Germinal center (tissue), 1 donor: ENCODE measurements at regions not wholly inside any gene's neighbourhood (a gene's known extent, or its start where the extent isn't known, plus 50 kb on each side); places are given as distances from the start of the nearest gene placed in this dataset.
"Not testable (repeated sequence)": the region's sequence is repeated elsewhere in the genome, so short reads cannot be mapped to it uniquely, and the experiment has no call there.

Experiments
- DNase-seq: peaks from one replicate; pipeline ENCODE4 v3.0.0; 2012; ENCODE audit warnings: mixed read lengths, low spot score

DNA sequence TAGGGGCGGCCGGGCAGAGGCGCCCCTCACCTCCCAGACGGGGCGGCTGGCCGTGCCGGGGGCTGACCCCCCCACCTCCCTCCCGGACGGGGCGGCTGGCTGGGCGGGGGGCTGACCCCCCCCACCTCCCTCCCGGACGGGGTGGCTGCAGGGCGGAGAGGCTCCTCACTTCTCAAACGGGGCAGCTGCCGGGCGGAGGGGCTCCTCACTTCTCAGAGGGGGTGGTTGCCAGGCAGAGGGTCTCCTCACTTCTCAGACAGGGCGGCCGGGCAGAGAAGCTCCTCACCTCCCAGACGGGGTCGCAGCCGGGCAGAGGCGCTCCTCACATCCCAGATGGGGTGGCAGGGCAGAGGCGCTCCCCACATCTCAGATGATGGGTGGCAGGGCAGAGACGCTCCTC, 836.8 kb downstream of the RAPGEF2 start:
- DNase-seq = not testable (repeated sequence)

DNA sequence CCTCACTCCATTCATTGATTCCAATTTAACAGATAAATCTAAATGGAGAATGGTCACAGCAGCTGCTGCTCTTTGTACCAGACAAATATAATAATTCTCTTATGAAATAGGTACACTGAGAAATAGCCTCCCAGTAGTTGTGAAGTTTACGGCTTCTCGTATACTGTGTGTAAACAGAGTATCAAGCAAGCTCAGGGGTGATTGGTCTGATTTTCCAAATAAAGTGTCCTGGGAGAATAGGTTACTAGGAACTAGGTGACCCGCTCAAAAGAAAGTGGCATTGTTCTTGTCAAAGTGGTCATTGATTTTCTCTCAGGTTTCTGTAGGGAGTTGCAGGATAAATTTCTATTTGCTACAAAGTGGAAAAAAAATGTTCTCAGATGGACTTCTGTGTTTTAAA, 838.2 kb downstream of the RAPGEF2 start:
- no peak for DNase-seq

DNA sequence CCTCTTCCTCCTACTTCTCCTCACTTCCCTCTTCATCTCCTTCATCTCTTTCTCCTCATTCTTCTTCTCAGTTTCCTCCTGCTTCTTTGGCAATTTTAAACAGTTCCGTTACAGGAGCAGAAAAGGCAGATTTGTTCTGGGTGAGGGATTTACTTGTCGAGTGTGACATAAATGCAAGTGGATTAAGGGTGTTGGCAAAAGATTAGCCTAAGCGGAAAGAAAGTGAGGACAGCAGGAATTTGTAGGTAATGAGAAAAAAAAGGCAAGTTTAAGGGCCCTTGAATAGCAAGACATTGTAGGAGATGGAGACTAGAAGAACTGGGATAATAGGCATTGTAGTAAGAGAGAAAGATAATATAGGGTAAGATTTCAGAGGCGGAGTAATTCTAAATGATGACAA, 841.6 kb downstream of the RAPGEF2 start:
- DNase-seq = no peak

DNA sequence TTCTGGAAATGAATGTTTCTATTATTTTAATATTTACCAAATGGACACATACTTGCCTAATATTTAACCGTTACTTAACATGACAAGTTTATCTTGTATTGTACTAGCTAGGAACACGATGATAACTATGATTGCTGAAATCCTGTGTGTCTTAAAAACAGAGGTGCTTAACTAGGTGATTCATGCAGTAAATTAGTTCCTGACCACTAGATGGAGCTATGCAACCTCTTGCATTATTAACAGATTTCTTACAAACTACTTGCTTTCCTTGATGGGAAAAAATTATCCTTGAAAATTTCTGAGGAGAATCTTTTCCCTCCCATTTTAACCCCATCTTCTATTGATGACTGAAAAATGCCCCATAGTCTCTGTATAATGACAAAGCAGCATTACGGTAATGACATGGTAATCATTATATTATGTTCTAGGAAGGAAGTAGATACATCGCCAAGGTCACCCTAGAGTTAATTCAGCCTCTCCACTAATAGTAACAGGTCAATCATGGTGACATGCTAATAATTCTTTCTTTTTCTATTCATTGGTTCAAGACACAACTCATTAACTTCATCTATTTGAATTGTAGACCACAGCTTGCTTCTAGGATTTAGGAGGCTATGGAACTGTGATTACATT, 844.2 kb downstream of the RAPGEF2 start:
- peak; percentile 2 for DNase-seq

DNA sequence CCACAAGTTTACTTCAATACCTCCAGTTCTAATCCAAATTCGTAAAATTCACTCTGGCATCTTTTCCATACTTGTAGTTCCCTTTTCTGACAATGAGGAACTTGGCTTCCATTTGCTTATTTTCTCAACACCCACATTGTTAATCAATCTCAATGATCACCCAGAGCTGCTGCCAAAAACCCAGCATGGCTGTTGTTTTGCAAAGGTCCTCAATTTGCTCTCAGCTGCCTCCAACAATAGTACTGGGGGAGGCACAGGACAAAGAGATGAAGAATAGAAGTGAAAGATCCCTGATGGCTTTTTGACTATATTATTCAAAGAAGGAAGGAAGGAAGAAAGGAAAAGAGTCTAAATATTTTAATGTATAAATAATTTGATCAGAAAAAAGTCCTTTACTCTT, 847.8 kb downstream of the RAPGEF2 start:
- DNase-seq = no peak

DNA sequence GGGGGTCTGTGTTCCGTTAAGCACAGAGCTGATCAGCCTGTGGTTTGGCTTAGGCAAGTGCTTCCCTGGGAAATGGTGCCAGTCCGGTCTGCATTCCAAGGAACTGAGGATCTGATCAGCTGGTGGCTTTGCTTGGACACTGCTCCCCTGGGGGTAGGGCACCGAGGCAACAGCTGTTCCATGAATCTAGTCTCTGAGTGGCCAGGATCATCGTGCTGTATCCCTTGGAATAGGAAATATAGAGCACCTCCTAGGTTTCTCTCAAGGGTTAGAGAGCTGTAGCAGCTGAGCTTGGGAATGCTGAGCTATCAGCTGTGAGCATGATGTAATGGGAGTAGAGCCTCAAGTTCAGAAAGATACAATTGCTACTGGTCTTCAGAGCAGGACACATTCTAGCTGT, 863.9 kb downstream of the RAPGEF2 start:
- no peak for DNase-seq

DNA sequence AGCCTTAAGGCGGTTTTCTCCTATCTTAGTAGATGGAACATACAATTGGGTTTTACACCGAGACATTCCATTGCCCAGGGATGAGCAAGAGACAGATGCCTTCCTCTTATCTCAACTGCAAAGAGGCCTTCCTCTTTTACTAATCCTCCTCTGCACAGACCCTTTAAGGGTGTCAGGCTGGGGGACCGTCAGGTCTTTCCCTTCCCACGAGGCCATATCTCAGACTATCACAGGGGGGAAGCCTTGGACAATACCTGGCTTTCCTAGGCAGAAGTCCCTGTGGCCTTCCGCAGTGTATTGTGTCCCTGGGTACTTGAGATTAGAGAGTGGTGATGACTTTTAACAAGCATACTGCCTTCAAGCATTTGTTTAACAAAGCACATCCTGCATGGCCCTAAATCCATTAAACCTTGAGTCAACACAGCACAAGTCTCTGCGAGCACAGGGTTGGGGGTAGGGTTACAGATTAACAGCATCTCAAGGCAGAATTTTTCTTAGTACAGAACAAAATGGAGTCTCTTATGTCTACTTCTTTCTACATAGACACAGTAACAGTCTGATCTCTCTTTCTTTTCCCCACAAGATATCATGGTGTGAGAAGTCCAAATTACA, 874.1 kb downstream of the RAPGEF2 start:
- DNase-seq = not testable (repeated sequence)

DNA sequence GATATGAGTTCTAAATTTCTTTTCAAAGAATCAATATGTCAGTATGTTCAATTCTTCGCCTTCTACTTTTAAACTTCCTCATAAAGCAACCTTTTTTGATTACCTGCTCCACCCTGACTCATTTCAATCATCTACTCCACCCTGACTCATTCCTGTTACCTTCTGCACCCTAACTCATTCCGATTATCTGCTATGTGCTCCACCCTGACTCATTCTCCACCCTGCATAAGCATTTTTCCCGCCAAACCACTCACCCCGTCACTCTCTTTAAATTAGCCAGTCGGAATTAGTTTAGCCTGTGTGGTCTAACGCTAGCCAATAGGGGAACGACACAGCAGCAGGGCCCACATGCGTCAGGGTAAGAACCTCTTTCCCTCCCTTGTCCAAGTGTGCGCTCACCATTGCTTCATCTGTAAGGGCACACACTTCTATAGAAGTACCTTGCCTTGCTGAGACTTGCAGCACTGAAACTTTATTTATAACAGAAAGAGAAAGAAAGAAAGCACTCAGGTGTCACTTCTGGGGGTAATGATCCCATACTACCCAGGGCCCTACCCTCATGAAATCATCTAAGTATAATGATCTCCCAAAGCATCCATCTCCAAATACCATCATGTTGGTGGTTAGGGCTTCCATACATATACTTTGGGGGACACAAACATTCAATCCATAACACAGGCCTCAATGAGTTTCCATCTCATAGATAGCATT, 875.2 kb downstream of the RAPGEF2 start:
- DNase-seq = no peak

DNA sequence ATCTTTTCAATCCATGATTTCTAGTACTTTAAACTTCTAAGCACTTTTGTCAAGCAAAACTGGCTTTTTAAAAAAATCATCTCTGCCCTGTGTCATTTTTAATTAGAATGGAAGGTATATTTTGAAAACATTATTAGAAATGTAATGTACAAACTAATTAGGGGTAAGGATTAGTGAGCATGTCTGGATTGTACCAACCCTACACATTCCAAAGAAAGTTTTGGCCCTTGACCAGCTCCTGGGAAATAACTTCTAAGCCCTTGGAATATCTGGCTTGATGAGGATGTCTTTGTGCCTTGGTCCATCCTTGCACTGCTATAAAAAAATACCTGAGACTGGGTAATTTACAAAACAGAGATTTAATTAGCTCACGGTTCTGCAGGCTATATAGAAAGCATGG, 876.5 kb downstream of the RAPGEF2 start:
- DNase-seq = no peak

DNA sequence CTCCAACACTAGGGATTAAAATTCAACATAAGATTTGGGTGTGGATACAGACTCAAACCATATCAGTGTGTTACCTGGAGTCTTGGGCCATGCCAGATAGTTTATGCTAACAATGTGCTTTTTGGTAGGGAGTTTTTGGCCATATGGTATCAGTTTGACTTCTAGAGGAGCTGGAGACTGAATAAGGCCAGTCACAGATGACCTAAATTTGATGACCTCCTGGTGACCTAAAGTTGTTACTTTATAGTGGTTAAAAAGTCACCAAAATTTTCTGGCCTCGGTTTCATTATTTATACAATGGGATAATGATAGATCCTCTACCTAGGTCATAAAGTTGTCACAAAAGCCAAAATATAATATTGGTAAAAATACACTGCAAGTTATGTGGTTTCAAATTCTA, 877.1 kb downstream of the RAPGEF2 start:
- DNase-seq = no peak

DNA sequence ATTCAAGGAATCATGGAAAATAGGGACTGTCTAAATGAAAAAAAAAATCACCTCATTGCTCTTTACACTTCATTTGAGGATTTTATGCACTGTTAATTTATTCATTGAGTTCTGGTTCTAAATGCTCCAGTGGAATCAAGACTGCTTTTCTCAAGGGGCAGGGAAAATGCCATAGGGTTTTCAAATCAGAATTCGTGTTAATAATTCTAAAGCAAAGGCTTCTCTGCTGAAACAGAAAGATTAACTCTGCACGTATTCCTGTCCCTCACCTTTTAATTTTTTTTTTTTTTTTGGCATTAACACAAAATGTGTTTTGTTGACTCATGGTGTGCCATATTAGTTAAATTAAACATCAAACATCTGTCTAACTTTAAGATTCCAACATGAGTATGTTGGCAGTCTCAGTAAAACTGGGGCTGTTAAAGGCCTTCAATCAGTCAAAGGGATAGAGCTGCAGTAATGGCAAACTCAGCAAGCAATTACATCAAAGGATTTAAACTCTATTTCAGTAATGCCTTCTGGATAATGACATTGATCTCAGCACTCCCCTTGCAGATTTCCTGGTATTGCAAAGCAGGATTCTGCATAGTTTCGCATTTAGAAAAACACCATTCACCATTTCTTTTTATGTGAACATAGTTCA, 878.1 kb downstream of the RAPGEF2 start:
- DNase-seq = no peak

DNA sequence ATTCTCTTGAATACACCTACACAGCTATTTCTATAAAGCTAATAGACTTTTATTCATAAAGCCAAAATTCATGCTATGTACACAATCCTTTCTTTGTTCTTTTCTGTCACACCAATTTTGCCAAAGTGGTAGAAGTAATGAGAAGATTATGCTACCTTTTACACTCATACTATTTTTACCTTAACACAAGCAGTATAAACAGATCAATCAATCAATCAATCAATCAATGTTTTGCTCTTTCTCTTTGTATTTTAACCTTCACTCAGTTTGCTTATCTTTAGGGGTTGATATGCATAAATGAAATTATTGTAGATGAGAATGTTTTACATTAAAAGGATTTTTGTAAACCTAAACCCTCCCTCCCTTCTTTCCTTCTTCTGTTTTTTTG, 878.6 kb downstream of the RAPGEF2 start:
- DNase-seq = no peak

DNA sequence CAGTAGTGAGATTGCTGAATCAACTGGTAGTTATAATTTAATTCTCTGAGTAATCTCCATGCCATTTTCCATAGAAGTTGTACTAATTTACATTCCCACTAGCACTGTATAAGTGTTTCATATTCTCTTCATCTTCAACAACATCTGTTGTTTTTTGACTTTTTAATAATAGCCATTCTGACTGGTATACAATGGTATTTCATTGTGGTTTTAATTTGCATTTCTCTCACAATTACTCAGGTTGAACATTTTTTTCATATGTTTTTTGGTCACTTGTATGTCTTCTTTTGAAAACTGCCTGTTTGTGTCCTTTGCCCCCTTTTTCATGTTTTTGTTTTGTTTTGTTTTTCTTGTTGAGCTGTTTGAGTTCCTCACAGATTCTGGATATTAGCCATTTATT, 880.2 kb downstream of the RAPGEF2 start:
- DNase-seq = no peak

DNA sequence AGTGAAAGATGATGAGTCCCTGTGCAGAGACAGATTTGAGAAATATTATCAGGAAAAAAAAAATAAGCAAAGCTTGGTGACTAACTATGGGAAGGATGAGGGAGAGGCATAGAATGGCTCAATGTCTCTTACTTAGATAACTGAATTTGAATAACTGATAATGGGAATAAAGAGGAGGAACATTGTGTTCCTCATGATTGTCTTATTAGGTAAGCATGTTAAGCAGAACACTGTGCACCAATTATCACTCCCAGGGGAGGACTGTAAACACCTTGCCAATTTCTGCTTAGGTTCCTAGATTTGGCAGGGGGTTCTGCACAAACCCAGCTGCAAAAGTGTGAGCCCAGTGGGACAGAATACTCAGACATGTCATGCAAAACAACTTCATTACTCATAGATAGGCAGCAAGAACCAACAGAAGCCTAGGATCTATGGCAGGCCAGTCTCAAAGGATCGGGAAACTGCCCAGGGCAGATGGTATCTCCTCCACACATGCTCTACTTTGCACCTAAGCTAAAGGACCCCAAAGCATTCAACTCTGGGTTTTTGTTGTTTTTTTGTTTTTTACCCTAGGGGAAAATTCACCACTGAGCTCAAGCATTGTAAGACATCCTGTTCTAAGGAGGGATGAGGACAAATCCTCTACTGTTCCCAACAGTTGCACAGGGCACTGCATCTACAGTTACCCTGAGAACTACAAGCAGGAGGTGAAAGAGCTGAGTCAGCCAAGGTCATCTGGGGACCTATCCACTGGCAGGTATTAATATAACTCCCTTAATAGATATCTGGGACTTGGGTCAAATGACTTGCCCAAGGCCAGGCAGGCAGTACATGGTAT, 907.0 kb downstream of the RAPGEF2 start:
- DNase-seq = no peak

DNA sequence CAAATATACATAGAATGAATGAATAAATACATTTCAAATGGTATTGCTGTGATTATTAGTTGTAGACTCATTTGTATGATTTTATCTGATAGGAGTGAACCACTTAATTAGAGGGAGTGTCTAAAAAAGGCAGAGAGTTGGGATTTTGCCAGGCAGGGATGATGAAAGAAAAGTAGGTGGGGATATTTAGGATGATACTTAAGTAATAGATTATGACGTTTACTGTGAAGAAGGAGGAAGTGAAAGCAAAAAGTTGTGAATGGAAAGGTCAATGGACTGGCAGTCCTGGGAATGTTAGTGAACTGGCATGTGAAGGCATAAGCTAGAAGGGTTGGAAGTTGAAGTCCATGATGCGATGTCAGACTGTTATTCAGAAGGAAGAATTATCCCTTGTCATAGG, 917.1 kb downstream of the RAPGEF2 start:
- no peak for DNase-seq

DNA sequence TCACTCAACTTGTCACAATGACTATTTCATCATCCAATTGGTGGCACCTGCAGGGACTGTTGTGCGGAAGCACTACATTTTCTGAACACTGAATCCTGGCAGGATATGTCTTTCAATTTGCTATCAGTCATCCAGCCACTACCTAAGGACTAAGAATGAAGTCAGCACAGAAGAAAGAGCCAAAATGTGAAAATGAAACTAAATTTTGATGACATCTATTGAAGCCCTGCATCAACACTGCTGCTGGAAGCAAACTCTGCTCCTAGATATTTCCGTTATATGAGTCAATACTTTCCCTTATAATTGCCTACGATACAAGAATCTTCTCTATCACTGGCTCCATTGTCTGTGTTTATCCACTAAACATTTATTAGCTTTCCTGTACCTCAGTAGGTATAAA, 917.9 kb downstream of the RAPGEF2 start:
- no peak for DNase-seq

DNA sequence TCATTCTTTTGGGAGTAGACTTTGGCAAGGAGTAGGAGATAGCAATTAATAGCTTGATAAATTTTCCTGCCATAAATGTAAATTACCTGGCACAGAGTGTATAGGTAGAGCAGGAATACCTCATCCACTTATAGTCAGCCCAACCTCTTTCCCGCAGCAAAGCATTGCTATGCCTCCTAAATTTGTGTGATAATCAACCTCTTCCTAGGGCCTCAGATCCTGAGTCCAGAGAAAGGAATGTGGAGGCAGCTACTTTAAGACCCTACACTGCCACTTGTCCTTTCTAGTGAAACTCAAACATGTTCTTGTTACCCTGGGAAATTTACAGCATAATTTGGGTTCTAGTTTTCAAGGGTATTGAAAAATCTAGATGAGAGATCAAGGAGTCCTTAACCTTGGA, 919.0 kb downstream of the RAPGEF2 start:
- no peak for DNase-seq

DNA sequence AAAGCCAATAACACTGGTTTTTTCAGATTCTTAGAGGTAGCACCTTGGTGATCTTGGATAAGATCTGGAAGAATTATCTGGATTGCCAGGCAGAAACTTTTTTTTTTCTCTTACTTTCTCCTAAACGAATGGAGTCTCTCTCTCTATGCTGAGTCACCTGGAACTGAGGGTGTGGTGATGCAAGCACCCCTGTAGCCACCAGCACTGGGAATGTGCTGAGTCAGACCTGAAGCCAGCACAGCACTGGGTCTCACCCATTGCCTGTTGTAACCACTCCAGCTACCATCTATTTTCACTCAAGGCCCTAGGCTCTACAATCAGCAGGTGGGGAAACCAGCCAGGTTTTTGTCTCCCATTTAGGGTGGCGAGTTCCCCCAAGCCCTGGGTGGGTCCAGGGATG, 923.8 kb downstream of the RAPGEF2 start:
- no peak for DNase-seq

DNA sequence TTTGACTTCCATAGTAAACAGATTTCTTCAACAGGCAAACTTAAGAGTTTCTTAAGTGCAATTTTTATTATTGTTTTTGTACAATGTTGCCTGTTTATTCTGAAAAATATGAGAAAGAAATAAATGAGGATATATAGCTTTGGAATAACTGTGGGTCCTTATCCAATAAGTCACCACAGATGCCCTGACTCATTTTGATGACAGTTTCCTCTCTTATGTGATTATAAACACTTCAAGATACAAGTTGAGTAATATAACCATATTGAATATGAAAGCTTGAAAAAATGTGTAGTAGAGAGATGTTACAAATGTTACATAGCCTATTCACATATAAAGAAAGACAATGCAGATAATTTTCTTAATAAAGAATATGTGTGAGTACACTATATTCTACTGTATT, 931.6 kb downstream of the RAPGEF2 start:
- DNase-seq = no peak

DNA sequence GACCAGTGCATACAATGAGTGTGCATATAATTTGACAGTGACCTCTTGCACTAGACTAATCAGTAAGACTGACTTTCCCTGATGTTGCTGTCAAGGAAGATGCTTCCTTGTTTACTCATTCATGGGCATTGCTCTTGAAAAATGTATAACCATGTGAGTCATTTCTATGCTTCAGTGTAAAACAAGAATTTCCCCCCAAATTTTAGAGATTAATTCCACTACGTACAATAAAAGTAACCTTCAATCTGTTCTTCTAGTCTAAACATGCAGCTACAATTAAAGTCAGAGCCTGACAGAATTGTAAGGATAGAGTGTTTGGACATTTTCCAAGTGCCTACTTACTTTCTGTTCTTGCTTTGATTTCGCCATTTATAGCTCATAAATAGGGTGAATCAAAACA, 935.7 kb downstream of the RAPGEF2 start:
- DNase-seq = no peak

DNA sequence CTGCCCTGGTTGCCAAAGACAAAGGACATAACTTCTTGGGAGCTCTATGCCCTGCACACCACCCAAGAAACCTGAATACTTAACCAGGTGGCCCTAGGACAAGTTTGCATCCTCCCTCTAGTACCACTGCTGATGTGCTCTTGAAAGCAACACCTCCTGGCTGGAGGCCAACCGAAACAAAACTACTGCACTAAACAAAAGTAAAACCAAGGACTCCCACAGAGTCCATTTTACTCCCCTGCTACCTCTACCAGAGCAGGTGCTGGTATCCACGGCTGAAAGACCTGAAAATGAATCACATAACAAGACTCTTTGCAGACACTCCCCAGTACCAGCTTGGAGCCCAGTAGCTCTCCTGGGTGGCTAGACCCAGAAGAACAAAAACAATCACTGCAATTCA, 941.8 kb downstream of the RAPGEF2 start:
- DNase-seq = no peak
